Cerebellar cortex (tissue), 1 donor: ENCODE measurements at regions not wholly inside any gene's neighbourhood (a gene's known extent, or its start where the extent isn't known, plus 50 kb on each side); places are given as distances from the start of the nearest gene placed in this dataset.

Experiments used
- DNase-seq: peaks from one replicate; pipeline ENCODE4 v3.0.0-alpha.2; 2015; ENCODE audit warnings: low spot score

DNA sequence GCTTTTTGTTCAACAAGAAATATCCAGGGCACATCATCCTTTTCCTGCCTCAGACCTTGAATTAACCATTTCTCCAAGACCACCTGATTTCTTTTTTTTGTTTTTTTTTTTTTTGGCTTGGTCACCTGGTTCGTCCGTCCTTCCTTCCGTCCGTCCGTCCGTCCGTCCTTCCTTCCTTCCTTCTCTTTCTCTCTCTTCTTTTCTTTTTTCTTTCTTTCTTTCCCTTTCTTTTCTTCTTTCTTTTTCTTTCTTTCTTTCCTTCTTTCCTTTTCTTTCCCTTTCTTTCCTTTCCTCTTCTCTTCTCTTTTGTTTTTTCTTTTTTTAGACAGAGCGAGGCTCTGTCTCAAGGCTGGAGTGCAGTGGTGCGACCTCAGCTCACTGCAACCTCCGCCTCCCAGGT lies 80.7 kb downstream of the TET3 start:
- no peak for DNase-seq

DNA sequence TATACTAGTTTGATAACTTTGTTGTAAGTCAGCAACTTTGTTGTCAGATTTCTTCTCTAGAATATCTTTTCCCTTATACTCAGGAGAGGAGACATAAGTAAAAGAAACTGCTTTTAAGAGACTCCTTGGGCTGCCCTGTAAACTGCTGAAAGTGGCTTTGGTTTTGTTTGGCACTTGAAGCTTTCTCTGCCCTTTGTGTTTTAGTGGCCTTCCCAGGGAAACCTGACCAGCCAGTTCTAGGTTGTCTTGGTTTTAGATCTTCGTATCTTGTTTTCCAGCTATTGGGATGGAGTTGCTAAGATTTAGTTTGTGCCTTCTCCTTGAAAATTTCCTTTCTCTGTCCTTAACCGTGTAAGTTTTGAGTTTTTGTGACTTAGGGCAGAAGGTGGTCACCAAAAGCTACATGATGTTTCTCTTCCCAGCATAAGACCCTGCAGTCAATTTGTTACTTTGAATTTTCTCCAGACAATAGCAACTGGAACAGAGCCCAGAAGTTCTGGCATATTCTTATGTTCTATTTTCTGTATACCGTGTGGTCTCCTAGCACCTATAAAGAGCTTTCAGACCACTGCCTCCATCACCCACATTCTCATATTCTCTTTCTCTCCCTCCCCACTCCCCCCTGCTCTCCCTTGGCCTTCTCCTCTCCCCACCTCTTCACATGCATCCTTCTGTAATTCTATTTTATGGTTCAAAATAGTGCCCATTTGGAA lies 81.1 kb downstream of the BOLA3 start:
- DNase-seq: no peak

DNA sequence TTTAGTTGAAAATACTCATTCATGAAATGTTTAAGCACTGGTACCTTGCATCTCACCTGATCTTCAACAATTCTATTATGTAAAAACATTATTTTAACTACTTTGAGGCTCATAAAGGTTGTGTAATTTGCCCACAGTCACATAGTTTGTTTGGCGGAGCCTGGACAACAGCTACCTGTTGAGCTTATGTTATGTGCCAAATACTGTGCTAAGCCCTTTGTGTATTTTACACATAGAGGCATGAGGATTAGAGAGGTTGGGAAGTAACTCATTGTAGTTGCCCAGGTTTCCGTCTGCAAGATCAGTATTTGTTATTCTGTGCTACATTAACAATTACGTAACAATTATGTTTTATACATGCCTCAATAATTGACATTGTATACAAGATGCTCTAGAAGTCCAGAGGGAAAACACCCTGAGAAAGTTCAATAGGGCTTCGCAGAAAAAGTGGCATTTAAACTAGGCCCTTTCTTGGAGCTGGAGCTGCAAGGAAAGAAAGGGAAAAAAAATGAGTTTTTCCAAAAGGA lies 80.4 kb downstream of the BOLA3 start:
- DNase-seq: no peak

DNA sequence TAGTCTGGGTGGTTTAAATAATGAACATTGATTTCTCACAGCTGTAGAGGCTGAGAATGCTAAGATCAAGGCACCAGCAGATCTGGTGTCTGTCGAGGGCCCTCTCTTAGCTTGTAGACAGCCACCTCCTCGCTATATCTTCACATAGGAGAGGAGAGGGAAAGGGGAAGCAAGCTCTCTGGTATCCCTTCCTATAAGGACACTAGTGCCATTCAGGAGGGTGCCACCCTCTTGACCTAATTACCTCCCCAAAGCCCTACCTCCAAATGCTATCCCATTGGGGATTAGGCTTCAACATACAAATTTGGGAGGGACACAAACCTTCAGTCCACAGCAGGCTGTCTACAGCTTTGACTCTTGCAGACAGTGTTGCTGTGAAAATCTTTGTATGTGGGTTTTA lies 76.7 kb downstream of the BOLA3 start:
- no peak for DNase-seq

DNA sequence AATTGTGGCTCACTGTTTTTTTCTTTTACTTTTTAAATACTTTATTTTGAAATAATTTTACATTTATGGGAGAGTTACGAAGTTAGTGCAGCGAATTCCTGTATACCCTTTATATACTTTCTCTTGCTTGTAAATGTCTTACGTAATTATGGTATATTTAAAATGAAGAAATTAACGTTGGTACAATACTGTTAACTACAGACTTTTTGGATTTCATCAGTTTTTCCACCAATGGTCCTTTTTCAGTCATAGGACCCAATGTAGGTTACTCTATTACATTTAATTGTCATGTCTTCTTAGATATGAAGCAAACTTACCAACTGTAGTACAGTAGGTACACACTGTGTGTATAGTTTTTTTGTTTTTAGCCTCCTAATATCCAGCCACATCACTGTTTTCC lies 76.3 kb downstream of the BOLA3 start:
- no peak for DNase-seq

DNA sequence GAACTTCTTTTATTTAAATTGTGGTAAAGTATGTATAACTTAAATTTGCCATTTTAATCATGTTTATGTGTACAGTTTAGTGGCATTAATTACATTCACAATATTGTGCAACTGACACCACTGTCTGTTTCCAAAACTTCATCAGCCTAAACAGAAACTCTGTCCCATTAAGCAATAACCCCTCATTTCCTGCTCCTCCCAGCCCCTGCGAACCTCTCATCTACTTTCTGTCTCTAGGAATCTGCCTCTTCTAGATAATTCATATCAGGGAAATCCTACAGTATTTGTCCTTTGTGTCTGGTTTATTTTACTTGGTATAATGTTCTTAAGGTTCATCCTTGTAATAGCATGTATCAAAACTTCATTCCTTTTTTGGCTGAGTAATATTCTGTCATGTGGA lies 75.1 kb downstream of the BOLA3 start:
- no peak for DNase-seq

DNA sequence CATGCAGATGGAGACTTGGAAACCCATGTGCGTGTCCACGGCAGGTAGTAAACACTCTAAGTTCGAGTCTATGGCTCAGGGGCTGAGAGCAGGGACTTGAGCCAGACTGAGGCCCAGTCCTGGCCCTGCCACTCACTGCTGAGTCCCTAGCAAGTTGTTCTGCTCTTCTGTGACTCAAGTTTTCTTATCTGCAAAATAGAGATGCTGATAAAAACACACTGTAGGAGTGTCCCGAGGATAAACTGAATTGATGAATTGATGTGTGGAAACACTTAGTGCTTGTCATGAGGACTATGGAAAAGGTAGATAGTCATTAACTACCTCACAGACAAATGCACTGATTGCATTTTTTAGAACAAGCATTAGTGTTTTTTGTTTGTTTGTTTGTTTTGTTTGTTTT lies 73.2 kb downstream of the BOLA3 start:
- no peak for DNase-seq

DNA sequence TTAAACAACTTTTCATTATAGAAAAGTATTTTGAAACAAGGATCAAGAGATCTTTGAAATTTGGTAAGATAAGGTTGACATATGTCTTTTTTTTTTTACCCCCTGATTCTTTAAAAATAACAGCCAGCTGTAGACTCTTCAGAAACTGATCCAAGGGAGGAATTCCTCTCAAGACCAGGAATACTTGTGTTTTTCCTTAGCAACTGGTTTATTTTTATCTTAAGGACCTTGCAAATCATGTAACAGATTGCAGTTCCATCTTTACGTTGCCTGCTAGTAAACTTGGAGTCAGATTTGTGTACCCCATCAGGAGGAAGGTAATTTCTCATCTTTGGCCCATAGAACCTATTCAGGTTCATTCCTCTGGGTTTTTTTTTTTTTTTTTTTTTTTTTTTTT lies 71.6 kb downstream of the BOLA3 start:
- no peak for DNase-seq

DNA sequence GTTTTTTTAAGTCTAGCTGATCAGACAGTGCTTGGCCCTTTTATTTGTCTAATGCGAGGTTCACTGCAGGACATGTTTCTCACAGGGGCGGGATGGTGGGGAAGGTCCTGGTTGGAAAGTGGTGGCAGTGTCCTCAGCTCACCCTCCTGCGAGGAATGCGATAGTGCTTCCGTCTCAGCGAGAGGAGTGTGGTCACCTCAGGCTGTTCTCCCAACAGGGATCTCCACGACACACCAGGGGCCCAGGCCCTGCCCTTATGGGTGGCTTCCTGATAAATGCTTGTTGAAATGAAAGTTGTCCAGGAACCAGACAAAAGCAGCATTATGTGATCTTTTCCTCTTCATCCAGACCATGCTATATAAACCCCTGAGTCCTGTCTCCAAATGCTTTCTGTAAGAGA lies 70.1 kb downstream of the BOLA3 start:
- DNase-seq: no peak

DNA sequence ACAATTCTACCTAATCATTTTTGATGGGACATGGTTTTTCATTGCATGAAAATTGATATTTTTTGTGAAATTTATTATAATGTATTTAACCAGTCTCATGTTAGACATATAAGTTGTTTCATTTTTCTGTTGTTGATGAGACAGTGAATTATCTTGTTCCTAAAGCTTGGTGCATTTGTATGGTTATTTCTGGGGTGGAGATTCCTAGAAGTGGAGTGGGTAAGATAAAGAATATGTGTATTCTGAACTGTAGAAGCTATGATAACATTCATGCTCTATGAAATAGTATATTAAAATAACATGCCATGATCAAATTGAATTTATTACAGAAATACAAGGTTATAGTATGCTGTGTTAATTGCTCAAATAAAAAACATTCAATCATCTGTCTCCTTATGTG lies 69.2 kb downstream of the BOLA3 start:
- no peak for DNase-seq

DNA sequence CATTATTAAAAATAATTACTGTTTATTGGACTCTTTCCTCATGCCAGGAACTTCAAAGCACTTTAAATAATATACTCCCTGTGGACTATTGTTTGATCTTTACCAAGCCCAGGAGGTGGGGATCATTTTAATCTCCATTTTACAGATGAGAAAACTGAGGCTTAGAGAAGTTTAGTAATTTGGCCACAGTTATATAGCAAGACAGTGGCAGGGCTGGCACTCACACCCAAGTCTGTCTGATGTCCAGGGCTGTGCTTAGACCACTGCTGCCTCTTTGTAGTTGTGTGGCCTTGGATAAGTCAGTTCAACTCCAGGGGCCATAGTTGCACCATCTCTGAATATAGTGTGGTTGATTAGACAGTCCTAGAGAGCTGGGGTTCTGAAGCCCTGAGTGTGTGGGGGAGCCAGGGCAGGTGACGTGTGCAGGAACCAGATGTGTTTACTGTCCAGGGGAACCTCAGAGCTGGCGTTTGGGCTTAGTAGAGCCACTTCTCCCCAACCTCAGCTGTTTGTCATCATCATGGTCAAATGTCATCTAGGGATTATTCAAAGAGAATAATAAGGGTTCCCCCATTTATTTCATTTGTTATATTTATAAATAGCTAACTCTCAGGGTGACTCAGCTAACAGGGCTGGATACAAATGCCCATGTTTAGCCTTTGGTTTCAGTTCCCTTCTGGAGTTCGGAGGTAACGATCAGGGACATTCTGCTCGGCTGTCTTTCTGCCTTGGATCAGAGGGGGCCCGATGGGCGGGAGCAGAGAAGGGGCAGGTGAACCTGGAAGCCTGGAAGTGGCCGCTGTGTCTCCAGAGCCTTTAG lies 68.0 kb downstream of the BOLA3 start:
- no peak for DNase-seq

DNA sequence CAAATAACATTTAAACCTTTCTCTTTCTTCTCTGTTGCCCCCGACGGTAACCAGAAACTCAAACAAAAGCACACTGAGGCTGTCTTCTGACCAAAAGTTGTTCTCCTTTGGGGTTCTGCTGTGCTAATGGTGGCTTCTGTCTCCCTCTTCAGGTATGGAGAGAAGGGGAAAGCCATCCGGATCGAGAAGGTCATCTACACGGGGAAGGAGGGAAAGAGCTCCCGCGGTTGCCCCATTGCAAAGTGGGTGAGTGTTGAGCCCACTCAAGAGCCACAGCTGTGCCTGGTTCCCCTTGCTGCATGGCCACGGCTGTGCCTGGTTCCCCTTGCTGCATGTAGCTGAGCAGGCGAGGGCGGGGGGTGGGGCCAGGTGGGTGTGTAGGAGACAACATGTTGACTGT lies 67.4 kb downstream of the BOLA3 start:
- DNase-seq: peak; percentile 47

DNA sequence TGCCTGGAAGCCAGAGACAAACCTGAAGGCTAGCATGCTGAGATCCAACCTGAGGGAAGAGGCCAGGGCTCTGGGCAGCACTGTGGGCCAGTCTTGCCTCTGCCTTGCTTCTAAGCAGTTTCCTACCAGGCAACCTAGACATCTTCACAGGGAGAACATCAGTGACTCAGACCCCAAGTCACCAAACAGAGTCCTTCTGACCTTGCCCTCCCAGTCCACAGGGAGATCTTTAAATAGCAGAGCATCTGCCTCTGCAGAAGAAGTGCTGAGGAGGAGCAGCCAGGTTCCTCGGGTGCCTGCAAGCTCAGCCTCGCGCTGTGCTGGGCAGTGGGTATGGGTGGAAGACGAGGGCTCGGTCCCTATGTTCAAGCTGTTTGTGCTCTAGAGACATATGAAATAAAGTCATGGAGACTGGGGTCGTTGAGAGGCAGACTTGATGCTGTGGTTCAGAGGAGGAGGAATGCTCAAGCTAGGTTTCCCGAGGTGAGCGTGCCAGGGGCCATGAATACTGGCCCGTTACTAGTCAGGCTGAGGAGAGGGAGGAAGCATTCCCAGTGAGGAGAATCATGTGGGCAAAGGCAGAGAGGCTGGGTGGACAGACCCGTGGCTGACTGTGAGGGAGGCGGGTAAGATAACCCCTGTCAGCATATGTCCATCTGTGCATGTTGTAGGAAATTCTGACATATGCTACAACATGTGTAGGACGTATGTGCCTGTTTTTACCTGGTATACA lies 66.5 kb downstream of the BOLA3 start:
- no peak for DNase-seq

DNA sequence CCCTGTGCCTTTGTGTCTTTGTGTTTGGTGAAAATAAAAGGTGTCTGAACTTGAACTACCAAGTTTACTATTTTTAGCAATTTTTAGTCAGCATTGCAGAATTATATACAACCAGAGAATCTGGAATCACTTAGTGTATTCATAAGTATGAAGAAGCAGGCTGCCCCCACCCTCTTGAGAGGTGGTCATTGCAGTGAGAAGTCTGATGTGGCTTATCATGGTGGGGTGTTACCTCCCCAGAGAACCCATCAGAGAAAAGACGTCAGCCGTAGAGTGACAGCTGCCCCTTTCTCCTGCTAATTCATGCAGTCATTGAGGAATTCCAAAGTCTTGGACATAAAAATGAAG lies 66.0 kb downstream of the BOLA3 start:
- no peak for DNase-seq

DNA sequence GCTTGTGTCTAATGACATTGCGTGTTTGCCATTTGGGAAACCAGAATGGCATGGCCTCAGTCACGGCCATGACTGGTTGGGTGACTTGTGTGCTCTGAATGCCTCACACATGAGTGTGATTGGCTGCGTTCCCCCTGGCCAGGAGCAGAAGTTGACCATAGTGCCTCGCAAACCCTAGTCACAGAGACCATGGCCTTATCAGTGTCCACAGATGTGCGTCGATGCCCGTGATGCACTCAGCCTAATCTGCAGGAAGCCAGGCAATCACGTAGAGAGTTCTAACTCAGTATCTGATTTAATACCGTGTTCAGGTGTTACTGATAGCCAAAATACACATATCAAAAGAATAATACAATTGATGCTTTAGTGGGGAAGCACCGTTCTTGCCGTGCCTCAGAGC lies 64.0 kb downstream of the BOLA3 start:
- no peak for DNase-seq
